ENCODE measurements at regions not wholly inside any gene's neighbourhood (a gene's known extent, or its start where the extent isn't known, plus 50 kb on each side); places are given as distances from the start of the nearest gene placed in this dataset.

DNA sequence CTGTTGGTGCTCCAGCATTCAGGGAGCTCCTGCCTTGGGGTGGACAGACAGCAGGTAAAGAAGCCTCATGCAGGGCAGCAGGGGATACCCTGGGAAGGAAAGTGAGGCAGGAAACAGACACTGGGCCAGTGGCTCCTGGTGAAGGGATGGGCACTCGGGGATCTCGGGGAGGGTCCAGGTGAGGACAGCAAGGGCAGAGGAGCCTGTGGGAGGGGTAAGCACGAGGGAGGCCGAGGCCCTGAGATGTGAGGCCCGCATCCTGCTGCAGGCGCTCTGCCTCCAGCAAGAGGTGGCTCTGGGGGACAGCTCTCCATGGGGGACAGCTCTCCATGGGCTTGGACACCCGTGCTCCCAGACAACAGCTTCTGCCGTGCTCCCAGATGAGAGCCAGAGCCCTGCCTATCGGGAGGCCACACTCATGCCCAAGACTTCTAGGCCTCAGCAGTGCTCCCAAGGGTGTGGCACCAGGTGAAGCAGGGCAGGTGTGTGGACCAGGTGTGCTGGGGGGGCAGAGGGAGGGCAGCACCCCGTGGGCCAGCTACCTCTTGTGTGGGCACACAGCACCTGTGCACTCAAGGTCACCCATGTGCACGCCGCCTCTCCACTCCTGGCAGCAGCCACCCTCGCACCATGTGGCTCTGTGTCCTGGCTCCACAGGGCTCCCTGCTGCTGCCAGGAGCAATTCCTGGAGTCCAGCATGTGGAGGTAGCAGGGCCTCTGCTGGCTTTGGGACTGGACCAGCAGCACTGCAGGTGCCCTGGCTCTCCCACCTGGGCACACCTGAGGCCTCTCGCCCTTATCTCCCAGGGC is 93.6 kb upstream of the INSIG1 start:
- no peak for TF ChIP-seq POLR2AphosphoS5 (IDR thresholded peaks at IDR 0.05; ENCODE audit: low read depth, low read length)
- no peak for TF ChIP-seq TAF1 (IDR thresholded peaks at IDR 0.05; ENCODE audit: borderline replicate concordance, insufficient read depth, low read length)

Data from PFSK-1 (cell line).